GM23338 (cell line): ENCODE measurements at regions not wholly inside any gene's neighbourhood (a gene's known extent, or its start where the extent isn't known, plus 50 kb on each side); places are given as distances from the start of the nearest gene placed in this dataset.

Experiments
- CREB1 ChIP-seq: fragments of 250-450 bp; sonication (Bioruptor Pico); IDR thresholded peaks from 2 replicates; pipeline ENCODE4 v1.5.0; 2020; ENCODE audit warnings: low read depth, mild to moderate bottlenecking, moderate library complexity
- CTCF ChIP-seq, 2 experiments: fragments of 200-600 bp in 1 of 2; sonication (generic) in 1 of 2; conservative IDR thresholded peaks; 2 replicates each; pipeline versions ENCODE4 v1.5.1 to v1.6.1; 2016 to 2017; ENCODE audit warnings: antibody characterized with exemption in 2 of 2, low read depth in 2 of 2, mild to moderate bottlenecking in 2 of 2, moderate library complexity in 1 of 2
- EZH2 ChIP-seq: fragments of 200-600 bp; sonication (generic); IDR thresholded peaks from one replicate; pipeline ENCODE4 v1.8.0; 2017; ENCODE audit warnings: antibody characterized with exemption, mild to moderate bottlenecking, low read depth; ENCODE audit not compliant: unreplicated experiment
- EZH2phosphoT487 ChIP-seq: fragments of 200-600 bp; sonication (generic); IDR thresholded peaks from one replicate; pipeline ENCODE4 v1.8.1; 2018; ENCODE audit warnings: antibody characterized with exemption; ENCODE audit not compliant: unreplicated experiment
- NANOG ChIP-seq: IDR thresholded peaks from 2 replicates; pipeline ENCODE4 v1.6.1; 2016; ENCODE audit warnings: antibody characterized with exemption, borderline replicate concordance
- POLR2AphosphoS5 ChIP-seq: IDR thresholded peaks from 2 replicates; pipeline ENCODE4 v1.6.1; 2016; ENCODE audit warnings: antibody characterized with exemption, low read depth
- REST ChIP-seq: IDR thresholded peaks from one replicate; pipeline ENCODE4 v1.6.1; 2018; ENCODE audit warnings: antibody characterized with exemption; ENCODE audit not compliant: unreplicated experiment

GRCh38 chr21:20882462-20883407 lies 115.5 kb upstream of the NCAM2 start:
- TF ChIP-seq EZH2, result no peak
- TF ChIP-seq NANOG, result 0 out of 2 replicates have a peak, but pooled peaks have one; percentile 12
- TF ChIP-seq CTCF (conservative IDR thresholded peaks at IDR 0.05; ENCODE audit: low read depth in 2 of 2), result peak; percentile 82 to 92
- TF ChIP-seq POLR2AphosphoS5, result no peak
- no peak for TF ChIP-seq CREB1
- no peak for TF ChIP-seq REST
- no peak for TF ChIP-seq EZH2phosphoT487
